Colonic mucosa (tissue), 4 donors: ENCODE measurements at regions not wholly inside any gene's neighbourhood (a gene's known extent, or its start where the extent isn't known, plus 50 kb on each side); places are given as distances from the start of the nearest gene placed in this dataset.
"Not testable (repeated sequence)": the region's sequence is repeated elsewhere in the genome, so short reads cannot be mapped to it uniquely, and the experiment has no call there.

Experiments used
- DNase-seq: peaks from one replicate; pipeline ENCODE4 v3.0.0-alpha.2; 2020
- H3K27ac ChIP-seq: fragments of 200-600 bp; one replicate; pipeline ENCODE4 v1.8.0; 2021
- H3K27me3 ChIP-seq: fragments of 200-600 bp; one replicate; pipeline ENCODE4 v1.8.0; 2021
- H3K36me3 ChIP-seq: fragments of 200-600 bp; one replicate; pipeline ENCODE4 v1.8.0; 2021
- H3K4me1 ChIP-seq: fragments of 200-600 bp; one replicate; pipeline ENCODE4 v1.8.0; 2021; ENCODE audit warnings: mild to moderate bottlenecking
- H3K4me3 ChIP-seq: fragments of 200-600 bp; one replicate; pipeline ENCODE4 v1.8.0; 2021
- H3K9ac ChIP-seq, 2 donors: one replicate each; pipeline ENCODE4 v1.7.0; 2013; ENCODE audit warnings: control low read depth in 2 of 2, low read depth in 2 of 2, low read length in 2 of 2
- H3K9me3 ChIP-seq: fragments of 200-600 bp; one replicate; pipeline ENCODE4 v1.8.0; 2021
- intact Hi-C: fragments of 100-400 bp; cut with DNase I; formaldehyde crosslinking; loops from one replicate; pipeline ENCODE4 v1.14.1; 2022
- TF ChIP-seq, protein P1 (sequence below): fragments of 200-600 bp; IDR thresholded peaks from one replicate; pipeline ENCODE4 v1.8.0; 2022; ENCODE audit warnings: antibody characterized with exemption, mild to moderate bottlenecking
- donor health status: healthy.
- donor health status: DM: no; HTN: no; CAD: no.
- donor health status: DM: no; HTN: no; CAD: no.

- Histone ChIP-seq H3K27me3 (no peaks in the 10 kb centered on the region), H3K9ac (no peak overlapping the region), H3K4me1 (no peaks in the 10 kb centered on the region), H3K27ac (no peak overlapping the region), H3K36me3 (no peaks in the 10 kb centered on the region), H3K9me3 (no peaks in the 10 kb centered on the region), H3K4me3 (no peak overlapping the region)
- TF ChIP-seq, protein P1, sequence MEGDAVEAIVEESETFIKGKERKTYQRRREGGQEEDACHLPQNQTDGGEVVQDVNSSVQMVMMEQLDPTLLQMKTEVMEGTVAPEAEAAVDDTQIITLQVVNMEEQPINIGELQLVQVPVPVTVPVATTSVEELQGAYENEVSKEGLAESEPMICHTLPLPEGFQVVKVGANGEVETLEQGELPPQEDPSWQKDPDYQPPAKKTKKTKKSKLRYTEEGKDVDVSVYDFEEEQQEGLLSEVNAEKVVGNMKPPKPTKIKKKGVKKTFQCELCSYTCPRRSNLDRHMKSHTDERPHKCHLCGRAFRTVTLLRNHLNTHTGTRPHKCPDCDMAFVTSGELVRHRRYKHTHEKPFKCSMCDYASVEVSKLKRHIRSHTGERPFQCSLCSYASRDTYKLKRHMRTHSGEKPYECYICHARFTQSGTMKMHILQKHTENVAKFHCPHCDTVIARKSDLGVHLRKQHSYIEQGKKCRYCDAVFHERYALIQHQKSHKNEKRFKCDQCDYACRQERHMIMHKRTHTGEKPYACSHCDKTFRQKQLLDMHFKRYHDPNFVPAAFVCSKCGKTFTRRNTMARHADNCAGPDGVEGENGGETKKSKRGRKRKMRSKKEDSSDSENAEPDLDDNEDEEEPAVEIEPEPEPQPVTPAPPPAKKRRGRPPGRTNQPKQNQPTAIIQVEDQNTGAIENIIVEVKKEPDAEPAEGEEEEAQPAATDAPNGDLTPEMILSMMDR, result no peak
- no peak for DNase-seq
- intact Hi-C loops, result no loop called here
These were observed 375.0 kb upstream of the SLC35B3 start for GRCh38 chr6:8810325-8810724.

DNA sequence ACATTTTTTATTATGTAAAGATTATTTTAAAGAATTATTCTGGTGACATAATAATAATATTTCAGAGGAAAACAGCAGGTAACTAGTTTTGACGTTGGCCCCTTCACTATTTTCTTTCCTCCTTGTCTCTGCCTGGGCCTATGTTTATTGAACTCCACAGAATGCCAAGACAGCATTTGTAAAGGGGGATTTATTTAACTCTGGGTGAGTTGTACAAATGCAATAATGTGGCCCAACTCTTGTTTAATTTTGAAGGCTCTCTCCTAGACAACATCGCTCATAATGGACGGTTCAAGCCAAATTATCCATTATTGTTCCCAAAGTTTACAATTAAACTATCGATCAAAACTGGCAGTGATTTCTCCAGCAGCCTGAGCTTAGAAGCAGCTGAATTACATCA is 374.3 kb upstream of the SLC35B3 start:
- Histone ChIP-seq H3K27ac (no peak overlapping the region), H3K4me1 (no peaks in the 10 kb centered on the region), H3K9me3 (no peaks in the 10 kb centered on the region), H3K36me3 (no peaks in the 10 kb centered on the region), H3K4me3 (no peak overlapping the region), H3K9ac (no peak overlapping the region), H3K27me3 (no peaks in the 10 kb centered on the region)
- DNase-seq, result no peak
- TF ChIP-seq, protein P1, result no peak
- intact Hi-C loops, result no loop called here

DNA sequence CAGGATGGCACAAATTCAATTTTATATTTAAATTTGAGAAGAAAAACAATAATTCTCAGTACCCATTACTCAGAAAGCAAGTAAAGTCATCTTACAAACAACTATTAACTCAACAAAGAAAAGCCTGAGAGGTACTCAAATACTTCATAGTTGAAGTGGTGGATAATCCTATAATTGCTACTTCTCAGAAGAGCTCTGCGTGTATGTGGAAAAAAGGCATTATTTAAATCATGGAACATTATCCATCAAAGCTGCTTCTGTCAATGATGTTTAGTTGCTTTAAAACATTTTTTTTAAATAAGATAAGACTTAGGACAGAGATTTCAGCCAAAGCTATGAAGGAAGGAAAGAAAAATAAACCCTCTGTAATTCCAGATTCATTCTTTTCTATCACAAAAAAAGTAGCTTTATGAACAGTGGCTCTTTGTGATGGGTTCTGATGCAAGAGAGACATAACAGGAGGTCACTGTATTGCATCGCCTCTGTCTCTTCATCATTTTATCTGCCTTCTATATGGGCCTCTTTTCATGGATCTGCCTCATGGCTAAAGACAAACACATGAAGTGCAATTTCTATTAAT is 367.9 kb upstream of the SLC35B3 start:
- Histone ChIP-seq H3K4me1 (no peaks in the 10 kb centered on the region), H3K9ac (no peak overlapping the region), H3K27me3 (no peaks in the 10 kb centered on the region), H3K9me3 (no peaks in the 10 kb centered on the region), H3K36me3 (no peaks in the 10 kb centered on the region), H3K4me3 (no peak overlapping the region), H3K27ac (no peak overlapping the region)
- TF ChIP-seq, protein P1, result no peak
- DNase-seq, result no peak
- intact Hi-C loops, result no loop called here

DNA sequence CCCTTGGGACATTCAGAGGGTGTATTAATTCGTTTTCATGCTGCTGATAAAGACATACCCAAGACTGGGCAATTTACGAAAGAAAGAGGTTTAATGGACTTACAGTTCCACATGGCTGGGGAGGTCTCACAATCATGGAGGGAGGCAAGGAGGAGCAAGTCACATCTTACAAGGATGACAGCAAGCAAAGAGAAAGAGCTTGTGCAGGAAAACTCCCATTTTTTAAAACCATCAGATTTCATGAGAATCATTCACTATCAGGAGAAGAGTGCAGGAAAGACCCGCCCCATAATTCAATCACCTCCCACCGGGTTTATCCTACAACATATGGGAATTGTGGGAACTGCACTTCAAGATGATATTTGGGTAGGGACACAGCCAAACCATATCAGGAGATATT is 367.1 kb upstream of the SLC35B3 start:
- intact Hi-C loops, H3K27ac ChIP-seq, H3K4me3 ChIP-seq, H3K9ac ChIP-seq, H3K36me3 ChIP-seq, H3K4me1 ChIP-seq, H3K27me3 ChIP-seq, H3K9me3 ChIP-seq, DNase-seq: not testable (repeated sequence)

DNA sequence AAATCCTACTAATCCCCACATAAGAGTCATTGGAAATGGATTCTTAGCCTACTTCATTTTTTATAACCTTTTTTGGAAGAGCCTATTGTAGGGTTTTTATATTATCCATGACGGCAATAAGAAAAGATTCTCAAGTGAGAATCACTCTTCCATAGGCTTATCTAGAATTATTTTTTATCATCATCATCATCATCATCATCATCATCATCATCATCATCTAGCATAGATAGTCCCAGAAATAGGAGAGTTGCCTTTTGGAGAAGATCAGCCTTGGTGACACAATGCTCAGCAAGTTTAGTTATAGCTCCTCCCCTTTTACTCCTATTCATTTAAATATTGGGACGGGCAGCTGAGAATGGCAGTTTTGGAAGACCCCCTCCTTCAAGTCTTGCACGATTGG is 359.1 kb upstream of the SLC35B3 start:
- no peaks in the 10 kb centered on the region for H3K9me3 ChIP-seq
- H3K36me3 ChIP-seq, result no peaks in the 10 kb centered on the region
- no peak overlapping the region for H3K27ac ChIP-seq
- no peaks in the 10 kb centered on the region for H3K4me1 ChIP-seq
- TF ChIP-seq, protein P1, result no peak
- H3K4me3 ChIP-seq, result no peak overlapping the region
- no peak for DNase-seq
- intact Hi-C loops, result no loop called here
- no peak overlapping the region for H3K9ac ChIP-seq
- H3K27me3 ChIP-seq, result no peaks in the 10 kb centered on the region

GRCh38 chr6:8789878-8790277 is 354.5 kb upstream of the SLC35B3 start:
- DNase-seq, result no peak
- Histone ChIP-seq H3K9me3 (no peaks in the 10 kb centered on the region), H3K9ac (no peak overlapping the region), H3K36me3 (no peaks in the 10 kb centered on the region), H3K27ac (no peak overlapping the region), H3K4me1 (no peaks in the 10 kb centered on the region), H3K27me3 (no peaks in the 10 kb centered on the region), H3K4me3 (no peak overlapping the region)
- TF ChIP-seq, protein P1, result no peak
- intact Hi-C loops, result no loop called here
